SU-DHL-6 (cell line): ENCODE measurements at regions not wholly inside any gene's neighbourhood (a gene's known extent, or its start where the extent isn't known, plus 50 kb on each side); places are given as distances from the start of the nearest gene placed in this dataset.

ENCODE experiments used
- H2AFZ ChIP-seq: fragments of 200-600 bp; sonication (generic); 2 replicates; pipeline ENCODE4 v1.6.1; 2014; ENCODE audit warnings: low read depth, mild to moderate bottlenecking, moderate library complexity, mixed read lengths, antibody characterized with exemption, low read length; ENCODE audit not compliant: severe bottlenecking
- H3F3A ChIP-seq: fragments of 200-600 bp; shearing (Covaris generic); 2 replicates; pipeline ENCODE4 v1.6.0; 2016; ENCODE audit warnings: antibody characterized with exemption, mild to moderate bottlenecking; ENCODE audit not compliant: insufficient read depth
- H3K27ac ChIP-seq: fragments of 200-600 bp; sonication (generic); 2 replicates; pipeline ENCODE4 v1.5.1; 2016; ENCODE audit warnings: low read depth, mild to moderate bottlenecking, low read length, moderate library complexity, mixed read lengths
- H3K27me3 ChIP-seq: fragments of 200-600 bp; sonication (generic), shearing (Covaris generic); 2 replicates; pipeline ENCODE4 v1.6.0; 2014; ENCODE audit warnings: mild to moderate bottlenecking, low read length
- H3K36me3 ChIP-seq: fragments of 200-600 bp; sonication (generic); 2 replicates; pipeline ENCODE4 v1.6.1; 2014; ENCODE audit warnings: mild to moderate bottlenecking, low read length, mixed read lengths
- H3K4me2 ChIP-seq: fragments of 300-600, 200-600 bp; shearing (Covaris generic), sonication (generic); 2 replicates; pipeline ENCODE4 v1.6.0; 2014; ENCODE audit warnings: low read length, low read depth, mild to moderate bottlenecking; ENCODE audit not compliant: poor library complexity, severe bottlenecking
- H3K4me3 ChIP-seq: fragments of 200-600 bp; sonication (generic); 2 replicates; pipeline ENCODE4 v1.5.1; 2014; ENCODE audit warnings: antibody characterized with exemption, low read length, mild to moderate bottlenecking, mixed read lengths; ENCODE audit not compliant: insufficient read depth, poor library complexity, severe bottlenecking
- H3K79me2 ChIP-seq: fragments of 200-600 bp; sonication (generic); 2 replicates; pipeline ENCODE4 v1.6.1; 2014; ENCODE audit warnings: mild to moderate bottlenecking, low read length, moderate library complexity; ENCODE audit not compliant: insufficient read depth
- H3K9ac ChIP-seq: fragments of 200-600 bp; sonication (generic); 2 replicates; pipeline ENCODE4 v1.7.0; 2014; ENCODE audit warnings: mild to moderate bottlenecking, low read length
- H3K9me2 ChIP-seq: fragments of 200-600 bp; sonication (generic); replicated peaks from 2 replicates; pipeline ENCODE4 v1.6.1; 2014; ENCODE audit warnings: low read length; ENCODE audit not compliant: insufficient read depth
- H3K9me3 ChIP-seq: fragments of 200-600 bp; sonication (generic); 2 replicates; pipeline ENCODE4 v1.6.1; 2014; ENCODE audit warnings: low read length, mixed read lengths; ENCODE audit not compliant: insufficient read depth
- H4K20me1 ChIP-seq: fragments of 200-600 bp; sonication (generic); 2 replicates; pipeline ENCODE4 v1.6.1; 2014; ENCODE audit warnings: low read depth, mild to moderate bottlenecking, antibody characterized with exemption, low read length, moderate library complexity, mixed read lengths
- CTCF ChIP-seq: fragments of 200-600 bp; sonication (generic); IDR thresholded peaks from one replicate; pipeline ENCODE4 v1.5.1; 2017; ENCODE audit warnings: antibody characterized with exemption, mild to moderate bottlenecking, low read length, moderate library complexity; ENCODE audit not compliant: insufficient read depth, poor library complexity, severe bottlenecking
- EZH2phosphoT487 ChIP-seq: fragments of 200-600 bp; sonication (generic), shearing (Covaris generic); conservative IDR thresholded peaks from 2 replicates; pipeline ENCODE4 v1.6.1; 2018; ENCODE audit warnings: mild to moderate bottlenecking, antibody characterized with exemption, low read length, moderate library complexity, mixed read lengths

DNA sequence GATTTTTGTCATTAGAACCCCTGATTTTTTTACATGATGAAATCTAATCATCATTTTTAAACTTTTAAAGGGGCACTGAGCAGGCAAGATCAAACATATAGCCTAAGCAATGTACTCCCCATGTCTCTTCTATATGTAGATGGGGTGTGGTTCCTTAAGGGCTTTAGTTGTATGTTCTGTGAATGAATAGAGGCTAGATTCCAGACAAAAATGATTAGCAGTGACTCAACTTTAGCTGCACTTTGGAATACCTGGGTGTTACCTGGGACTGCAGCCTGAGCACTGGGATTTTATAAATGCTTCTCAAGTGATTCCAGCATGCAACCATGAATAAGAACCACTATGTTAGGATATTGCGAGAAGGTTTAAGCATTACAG, 256.7 kb upstream of the PLEKHG7 start:
- Histone ChIP-seq H3K9ac (peak overlapping the region; percentile 56), H3K9me2 (no peaks in the 10 kb centered on the region), H3K4me3 (peak overlapping the region; percentile 11), H3K4me2 (peak overlapping the region; percentile 63), H3K27me3 (no peaks in the 10 kb centered on the region), H3K9me3 (no peaks in the 10 kb centered on the region; the same call in 1 of the 2 replicates), H3K27ac (peak overlapping the region; percentile 93), H2AFZ (no peak overlapping the region), H3K36me3 (no peaks in the 10 kb centered on the region), H3K79me2 (no peaks in the 10 kb centered on the region), H4K20me1 (no peaks in the 10 kb centered on the region), H3F3A (peaks cover 28% of the 10 kb centered on the region)
- TF ChIP-seq EZH2phosphoT487 (no peak), CTCF (no peak)

DNA sequence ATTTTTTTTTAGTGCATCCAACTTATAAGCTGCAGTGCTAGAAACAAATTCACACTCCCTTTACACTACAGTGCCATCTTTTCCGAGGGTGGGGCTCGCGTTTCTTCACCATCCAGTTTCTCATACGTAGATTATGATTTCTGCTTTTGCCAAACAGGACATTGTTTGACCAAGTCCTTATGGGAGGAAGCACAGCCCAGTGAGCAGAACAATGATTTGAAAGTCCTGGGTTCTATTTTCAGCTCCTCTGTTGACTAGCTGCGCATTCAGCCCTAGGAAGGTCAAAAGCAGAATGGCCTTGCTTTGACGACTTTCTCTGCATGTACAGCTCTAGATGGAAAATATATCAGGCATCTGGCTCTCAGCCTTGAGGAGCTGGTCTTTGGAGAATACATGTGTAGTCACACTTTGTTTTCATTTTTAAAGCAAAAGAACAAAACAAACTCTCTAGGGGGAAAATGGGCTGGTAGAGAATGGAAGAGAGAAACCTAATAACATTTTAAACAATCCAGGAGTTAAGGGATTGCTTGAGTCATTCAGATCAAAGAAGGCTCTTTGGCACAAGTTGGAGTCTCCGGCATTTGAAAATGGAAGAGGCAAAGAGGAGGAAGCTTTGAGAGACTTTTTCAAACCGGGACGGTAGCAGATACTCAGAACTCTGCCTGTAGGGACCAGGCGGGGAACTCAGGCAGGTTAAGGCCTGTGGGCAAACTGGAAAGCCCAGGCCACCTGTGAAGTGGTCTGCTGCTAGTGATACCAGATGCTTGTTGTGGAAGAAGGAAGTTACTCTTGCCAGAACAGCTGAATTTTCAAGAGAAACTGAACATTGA, 257.3 kb upstream of the PLEKHG7 start:
- peak overlapping the region; percentile 50 for H2AFZ ChIP-seq
- no peaks in the 10 kb centered on the region for H3K9me2 ChIP-seq
- no peaks in the 10 kb centered on the region for H3K79me2 ChIP-seq
- peak overlapping the region; percentile 56 for H3K9ac ChIP-seq
- TF ChIP-seq EZH2phosphoT487 = no peak
- TF ChIP-seq CTCF = no peak
- H3K27me3 ChIP-seq = no peaks in the 10 kb centered on the region
- H4K20me1 ChIP-seq = no peaks in the 10 kb centered on the region
- peak overlapping the region; percentile 23 for H3K4me3 ChIP-seq
- peak overlapping the region; percentile 63 for H3K4me2 ChIP-seq
- H3F3A ChIP-seq = peaks cover 28% of the 10 kb centered on the region
- H3K36me3 ChIP-seq = no peaks in the 10 kb centered on the region
- H3K27ac ChIP-seq = peak overlapping the region; percentile 93
- no peaks in the 10 kb centered on the region for H3K9me3 ChIP-seq

GRCh38 chr12:92444763-92445162, 258.0 kb upstream of the PLEKHG7 start:
- peak overlapping the region; percentile 23 for H3K4me3 ChIP-seq
- H3K9ac ChIP-seq = peak overlapping the region; percentile 56
- H3F3A ChIP-seq = peaks cover 28% of the 10 kb centered on the region
- peak overlapping the region; percentile 50 for H2AFZ ChIP-seq
- TF ChIP-seq EZH2phosphoT487 (no peak), CTCF (no peak)
- H4K20me1 ChIP-seq = no peaks in the 10 kb centered on the region
- no peaks in the 10 kb centered on the region for H3K9me3 ChIP-seq
- H3K27ac ChIP-seq = peak overlapping the region; percentile 93
- no peaks in the 10 kb centered on the region for H3K27me3 ChIP-seq
- peak overlapping the region; percentile 63 for H3K4me2 ChIP-seq
- H3K36me3 ChIP-seq = no peaks in the 10 kb centered on the region
- no peaks in the 10 kb centered on the region for H3K79me2 ChIP-seq
- no peaks in the 10 kb centered on the region for H3K9me2 ChIP-seq
